ENCODE measurements at regions not wholly inside any gene's neighbourhood (a gene's known extent, or its start where the extent isn't known, plus 50 kb on each side); places are given as distances from the start of the nearest gene placed in this dataset.
A peak's percentile ranks its signal among the peaks of the same experiment; 100 is the strongest.

GRCh38 chr13:33541456-33541855, 255.9 kb upstream of the STARD13 start:
- 22 to 41% (median 22%) methylated on average over 7 of the region's 7 CpGs for WGBS, 3 donors
- Histone ChIP-seq H3K4me1 (ENCODE audit: insufficient read depth) (peaks cover 4% of the 10 kb centered on the region), H3K4me3 (peak overlapping the region; percentile 38), H3K36me3 (no peaks in the 10 kb centered on the region), H3K27me3 (no peaks in the 10 kb centered on the region), H3K9me3 (no peaks in the 10 kb centered on the region), H3K27ac (peak overlapping the region; percentile 92 to 96)
- intact Hi-C loops (cut with DNase I) = loop anchor here in 1 of 4 donors (5.0 to 10.0 kb wide), 3 partner anchors 183 to 954 kb away; partner anchors contain the start of gene PDS5B
- no peak for TF ChIP-seq POLR2A (IDR thresholded peaks at IDR 0.05)
- TF ChIP-seq CTCF (IDR thresholded peaks at IDR 0.05) = peak in 1 of 3 donors; percentile 10
- DNase-seq = no peak

- Histone ChIP-seq H3K27ac (peak overlapping the region; percentile 92 to 96), H3K36me3 (no peaks in the 10 kb centered on the region), H3K4me1 (ENCODE audit: insufficient read depth) (peaks cover 4% of the 10 kb centered on the region), H3K9me3 (no peaks in the 10 kb centered on the region), H3K27me3 (no peaks in the 10 kb centered on the region), H3K4me3 (peak overlapping the region; percentile 38)
- no peak for DNase-seq
- no peak for TF ChIP-seq CTCF (IDR thresholded peaks at IDR 0.05)
- 1 to 5% (median 1%) methylated on average over 8 of the region's 8 CpGs for WGBS, 3 donors
- intact Hi-C loops (cut with DNase I) = loop anchor here in 2 of 4 donors (2.0 to 10.0 kb wide), 4 partner anchors 183 to 955 kb away; partner anchors contain the start of gene PDS5B (in 2 of the 2)
These were observed 256.4 kb upstream of the STARD13 start for GRCh38 chr13:33541962-33542308.

GRCh38 chr13:33542309-33543088, 256.9 kb upstream of the STARD13 start:
- no peaks in the 10 kb centered on the region for H3K27me3 ChIP-seq
- H3K4me1 ChIP-seq (ENCODE audit: insufficient read depth) = peaks cover 4% of the 10 kb centered on the region
- intact Hi-C loops (cut with DNase I) = loop anchor here in 2 of 4 donors (2.0 to 10.0 kb wide), 4 partner anchors 182 to 956 kb away; partner anchors contain the start of gene PDS5B (in 2 of the 2)
- H3K4me3 ChIP-seq = peak overlapping the region; percentile 38
- WGBS, 3 donors = 0 to 1% (median 1%) methylated on average over 51 to 70 of the region's 70 CpGs
- peak; percentile 97 to 100 (median 98) for DNase-seq
- H3K36me3 ChIP-seq = no peaks in the 10 kb centered on the region
- peak overlapping the region; percentile 92 to 96 for H3K27ac ChIP-seq
- TF ChIP-seq EP300 (IDR thresholded peaks at IDR 0.05) = peak; percentile 96
- peak; percentile 92 to 97 (median 97) for TF ChIP-seq CTCF (IDR thresholded peaks at IDR 0.05)
- TF ChIP-seq POLR2A (IDR thresholded peaks at IDR 0.05) = peak; percentile 62
- H3K9me3 ChIP-seq = no peaks in the 10 kb centered on the region

GRCh38 chr13:33543089-33543459, 257.5 kb upstream of the STARD13 start:
- Histone ChIP-seq H3K4me3 (peak overlapping the region; percentile 38), H3K36me3 (no peaks in the 10 kb centered on the region), H3K4me1 (ENCODE audit: insufficient read depth) (peaks cover 3% of the 10 kb centered on the region), H3K27ac (peak overlapping the region; percentile 92 to 96), H3K9me3 (no peaks in the 10 kb centered on the region), H3K27me3 (no peaks in the 10 kb centered on the region)
- TF ChIP-seq CTCF (IDR thresholded peaks at IDR 0.05) (no peak), POLR2A (IDR thresholded peaks at IDR 0.05) (no peak), EP300 (IDR thresholded peaks at IDR 0.05) (no peak)
- WGBS, 3 donors = 1 to 3% (median 1%) methylated on average over 7 of the region's 7 CpGs
- intact Hi-C loops (cut with DNase I) = loop anchor here in 2 of 4 donors (2.0 to 10.0 kb wide), 4 partner anchors 182 to 956 kb away; partner anchors contain the start of gene PDS5B (in 2 of the 2)
- DNase-seq = no peak

All from ovary (tissue), 7 donors.